DMS 273 treated with DMSO at 0.1 percent for 48 hours (cell line): ENCODE measurements at regions not wholly inside any gene's neighbourhood (a gene's known extent, or its start where the extent isn't known, plus 50 kb on each side); places are given as distances from the start of the nearest gene placed in this dataset.
A peak's percentile ranks its signal among the peaks of the same experiment; 100 is the strongest.

Experiments used
- DNase-seq: peaks from one replicate; lab custom pipeline; 2025; lab: John Stamatoyannopoulos, UW

- no peak for DNase-seq
Measured at GRCh38 chr1:200252531-200252930, 157.3 kb downstream of the ZNF281 start.

GRCh38 chr1:200250469-200250868 is 159.4 kb downstream of the ZNF281 start:
- DNase-seq: no peak

GRCh38 chr1:200248541-200248940 is 161.3 kb downstream of the ZNF281 start:
- DNase-seq: no peak

- no peak for DNase-seq
Measured at GRCh38 chr1:200247518-200247917, 162.3 kb downstream of the ZNF281 start.

GRCh38 chr1:200245473-200245872 is 164.4 kb downstream of the ZNF281 start:
- DNase-seq: no peak

- peak; percentile 68 for DNase-seq
Measured at GRCh38 chr1:200243042-200243437, 166.8 kb downstream of the ZNF281 start.

- peak; percentile 69 for DNase-seq
Measured at GRCh38 chr1:200242110-200243041, 167.5 kb downstream of the ZNF281 start.

- no peak for DNase-seq
Measured at GRCh38 chr1:200240656-200241055, 169.2 kb downstream of the ZNF281 start.

- no peak for DNase-seq
Measured at GRCh38 chr1:200238311-200238710, 171.5 kb downstream of the ZNF281 start.

- no peak for DNase-seq
Measured at GRCh38 chr1:200237066-200237465, 172.8 kb downstream of the ZNF281 start.

- DNase-seq: no peak
Measured at GRCh38 chr1:200234938-200235337, 174.9 kb downstream of the ZNF281 start.

GRCh38 chr1:200233393-200233792 is 176.4 kb downstream of the ZNF281 start:
- no peak for DNase-seq

- DNase-seq: no peak
Measured at GRCh38 chr1:200231787-200232231, 178.0 kb downstream of the ZNF281 start.

GRCh38 chr1:200230671-200231070 is 179.2 kb downstream of the ZNF281 start:
- DNase-seq: no peak

- no peak for DNase-seq
Measured at GRCh38 chr1:200228486-200228885, 181.3 kb downstream of the ZNF281 start.

GRCh38 chr1:200228081-200228480 is 181.8 kb downstream of the ZNF281 start:
- no peak for DNase-seq
